GM23338 (cell line): ENCODE measurements at regions not wholly inside any gene's neighbourhood (a gene's known extent, or its start where the extent isn't known, plus 50 kb on each side); places are given as distances from the start of the nearest gene placed in this dataset.

ENCODE experiments used
- CREB1 ChIP-seq: fragments of 250-450 bp; sonication (Bioruptor Pico); IDR thresholded peaks from 2 replicates; pipeline ENCODE4 v1.5.0; 2020; ENCODE audit warnings: low read depth, mild to moderate bottlenecking, moderate library complexity
- CTCF ChIP-seq, 2 experiments: fragments of 200-600 bp in 1 of 2; sonication (generic) in 1 of 2; conservative IDR thresholded peaks; 2 replicates each; pipeline versions ENCODE4 v1.5.1 to v1.6.1; 2016 to 2017; ENCODE audit warnings: antibody characterized with exemption in 2 of 2, low read depth in 2 of 2, mild to moderate bottlenecking in 2 of 2, moderate library complexity in 1 of 2
- EZH2 ChIP-seq: fragments of 200-600 bp; sonication (generic); IDR thresholded peaks from one replicate; pipeline ENCODE4 v1.8.0; 2017; ENCODE audit warnings: antibody characterized with exemption, mild to moderate bottlenecking, low read depth; ENCODE audit not compliant: unreplicated experiment
- EZH2phosphoT487 ChIP-seq: fragments of 200-600 bp; sonication (generic); IDR thresholded peaks from one replicate; pipeline ENCODE4 v1.8.1; 2018; ENCODE audit warnings: antibody characterized with exemption; ENCODE audit not compliant: unreplicated experiment
- POLR2AphosphoS5 ChIP-seq: IDR thresholded peaks from 2 replicates; pipeline ENCODE4 v1.6.1; 2016; ENCODE audit warnings: antibody characterized with exemption, low read depth
- REST ChIP-seq: IDR thresholded peaks from one replicate; pipeline ENCODE4 v1.6.1; 2018; ENCODE audit warnings: antibody characterized with exemption; ENCODE audit not compliant: unreplicated experiment

- no peak for TF ChIP-seq POLR2AphosphoS5
- TF ChIP-seq EZH2 = no peak
- TF ChIP-seq CTCF (conservative IDR thresholded peaks at IDR 0.05; ENCODE audit: low read depth in 2 of 2) = no peak
- TF ChIP-seq REST = no peak
- TF ChIP-seq CREB1 (CRISPR knock-in tag) = no peak
- TF ChIP-seq EZH2phosphoT487 = no peak
Measured at GRCh38 chr2:120877409-120877808, 141.7 kb downstream of the GLI2 start.
